Astrocyte (in vitro differentiated cells and primary cell): ENCODE measurements at regions not wholly inside any gene's neighbourhood (a gene's known extent, or its start where the extent isn't known, plus 50 kb on each side); places are given as distances from the start of the nearest gene placed in this dataset.

Experiments
- EZH2 ChIP-seq: IDR thresholded peaks from 2 replicates; pipeline ENCODE4 v1.6.1; 2012; ENCODE audit warnings: mild to moderate bottlenecking, low read length, inconsistent platforms; ENCODE audit not compliant: insufficient read depth
- TF ChIP-seq, protein P1 (sequence below): IDR thresholded peaks from 2 replicates; pipeline ENCODE4 v1.5.1; 2011; ENCODE audit warnings: low read depth, mild to moderate bottlenecking, inconsistent platforms, low read length, moderate library complexity; ENCODE audit not compliant: insufficient read depth

DNA sequence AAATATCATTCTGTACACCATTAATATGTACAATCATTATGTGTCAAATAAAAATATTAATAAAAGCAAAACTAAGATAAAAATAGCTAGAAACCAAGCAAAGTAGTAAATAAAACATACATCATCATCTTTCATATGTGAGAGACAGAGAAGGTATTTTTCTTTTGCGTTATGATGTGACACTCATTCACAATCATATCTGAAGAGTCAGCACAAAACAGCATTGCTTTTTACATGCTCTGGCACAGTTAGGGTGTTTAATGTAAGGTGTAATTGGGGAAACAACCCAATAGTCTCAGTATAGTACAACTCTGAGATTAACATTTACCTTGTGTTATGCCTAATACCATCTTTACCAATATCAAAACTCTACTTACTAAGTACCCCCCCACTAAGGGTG lies 376.6 kb downstream of the TMA16 start:
- TF ChIP-seq, protein P1, sequence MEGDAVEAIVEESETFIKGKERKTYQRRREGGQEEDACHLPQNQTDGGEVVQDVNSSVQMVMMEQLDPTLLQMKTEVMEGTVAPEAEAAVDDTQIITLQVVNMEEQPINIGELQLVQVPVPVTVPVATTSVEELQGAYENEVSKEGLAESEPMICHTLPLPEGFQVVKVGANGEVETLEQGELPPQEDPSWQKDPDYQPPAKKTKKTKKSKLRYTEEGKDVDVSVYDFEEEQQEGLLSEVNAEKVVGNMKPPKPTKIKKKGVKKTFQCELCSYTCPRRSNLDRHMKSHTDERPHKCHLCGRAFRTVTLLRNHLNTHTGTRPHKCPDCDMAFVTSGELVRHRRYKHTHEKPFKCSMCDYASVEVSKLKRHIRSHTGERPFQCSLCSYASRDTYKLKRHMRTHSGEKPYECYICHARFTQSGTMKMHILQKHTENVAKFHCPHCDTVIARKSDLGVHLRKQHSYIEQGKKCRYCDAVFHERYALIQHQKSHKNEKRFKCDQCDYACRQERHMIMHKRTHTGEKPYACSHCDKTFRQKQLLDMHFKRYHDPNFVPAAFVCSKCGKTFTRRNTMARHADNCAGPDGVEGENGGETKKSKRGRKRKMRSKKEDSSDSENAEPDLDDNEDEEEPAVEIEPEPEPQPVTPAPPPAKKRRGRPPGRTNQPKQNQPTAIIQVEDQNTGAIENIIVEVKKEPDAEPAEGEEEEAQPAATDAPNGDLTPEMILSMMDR, result no peak
- no peak for TF ChIP-seq EZH2
